Heart right ventricle (tissue), 16 donors: ENCODE measurements at regions not wholly inside any gene's neighbourhood (a gene's known extent, or its start where the extent isn't known, plus 50 kb on each side); places are given as distances from the start of the nearest gene placed in this dataset.

ENCODE experiments used
- ATAC-seq, 8 donors: fragments of 200-7000 bp; cut with Tn5 transposase; one replicate each; pipeline ENCODE4 v1.9.1; 2020; ENCODE audit warnings: mild to moderate bottlenecking in 8 of 8, moderate library complexity in 8 of 8, moderate number of reproducible peaks in 1 of 8
- DNase-seq, 2 donors: peaks; one replicate each; pipeline ENCODE4 v3.0.0-alpha.2; 2020
- H3K27ac ChIP-seq, 10 donors: fragments of 200-600 bp; sonication (generic) in 2 of 10; one replicate each; pipeline versions ENCODE4 v1.5.0 to v1.8.0; 2020 to 2022; ENCODE audit warnings: mild to moderate bottlenecking in 3 of 10
- H3K27me3 ChIP-seq, 7 donors: fragments of 200-600 bp; one replicate each; pipeline ENCODE4 v1.8.0; 2021 to 2022; ENCODE audit warnings: mild to moderate bottlenecking in 2 of 7
- H3K36me3 ChIP-seq, 9 donors: fragments of 200-600 bp; sonication (generic) in 1 of 9; one replicate each; pipeline versions ENCODE4 v1.5.0 to v1.8.0; 2020 to 2022; ENCODE audit warnings: mild to moderate bottlenecking in 2 of 9
- H3K4me1 ChIP-seq, 9 donors: fragments of 200-600 bp; sonication (generic) in 1 of 9; one replicate each; pipeline versions ENCODE4 v1.5.0 to v1.8.0; 2020 to 2022; ENCODE audit warnings: mild to moderate bottlenecking in 4 of 9
- H3K4me3 ChIP-seq, 10 donors: fragments of 200-600 bp; sonication (generic) in 2 of 10; one replicate each; pipeline versions ENCODE4 v1.5.0 to v1.8.0; 2020 to 2022; ENCODE audit warnings: mild to moderate bottlenecking in 7 of 10, moderate library complexity in 2 of 10
- H3K9me3 ChIP-seq, 11 donors: fragments of 200-600 bp in 10 of 11; sonication (generic) in 2 of 11; one replicate each; pipeline versions ENCODE4 v1.5.0 to v1.8.0; 2013 to 2022; ENCODE audit warnings: mild to moderate bottlenecking in 2 of 11, control low read depth in 1 of 11, moderate library complexity in 1 of 11
- CTCF ChIP-seq, 9 donors: fragments of 200-600 bp; sonication (generic) in 2 of 9; IDR thresholded peaks; one replicate each; pipeline versions ENCODE4 v1.5.0 to v1.8.0; 2021 to 2022; ENCODE audit warnings: antibody characterized with exemption in 9 of 9, mild to moderate bottlenecking in 5 of 9, moderate library complexity in 1 of 9
- WGBS, 2 donors: extraction: QIAGEN DNeasy Blood & Tissue Kit; methylation state at CpG; one replicate each; pipeline ENCODE4 v1.1.7; 2013; ENCODE audit warnings: inconsistent platforms in 1 of 2; 5-methylcytosine and 5-hydroxymethylcytosine counted together
- intact Hi-C, 10 donors: fragments of 100-400 bp; cut with DNase I; formaldehyde crosslinking; loops; one replicate each; pipeline versions ENCODE4 v1.11.1 to v1.14.2; 2022
- donor health status: Arrhythmogenic right ventricular cardiomyopathy.
- donor health status: ischemic (EF 13 %, LVEDD 7.1; RV severe dilation, severe dysfunction).
- donor health status: healthy with polysubstance abuse.
- donor health status: DM: no; HTN: yes; CAD: no.
- donor health status: DM: no; HTN: no; CAD: no.
- donor health status: ischemic (EF 25% LVEDD 6.9; RV normal size, moderate dysfunction).
- donor health status: ischemic (EF 25% LVEDD 5.7; RV mildly dilated, moderate dysfunction).
- donor health status: healthy.
- donor health status: DM: yes; HTN: yes; CAD: no.
- donor health status: Ischemic cardiomyopathy.
- donor health status: ischemic (EF 35%, LVEDD 5.7; RV mildly dilated, moderate dysfunction).
- donor health status: nonischemic (EF 11% LVEDD 7.7; RV severe dilation, severe dysfunction).
- donor health status: DM: yes; HTN: yes; CAD: no.
- donor health status: PGD.
- donor health status: ischemic (EF 29% LVEDD 5.4; RV normal size, mild dysfunction).
- donor health status: nonischemic (EF 23%, LVEDD 6.1; RV moderate dilation, normal function).

DNA sequence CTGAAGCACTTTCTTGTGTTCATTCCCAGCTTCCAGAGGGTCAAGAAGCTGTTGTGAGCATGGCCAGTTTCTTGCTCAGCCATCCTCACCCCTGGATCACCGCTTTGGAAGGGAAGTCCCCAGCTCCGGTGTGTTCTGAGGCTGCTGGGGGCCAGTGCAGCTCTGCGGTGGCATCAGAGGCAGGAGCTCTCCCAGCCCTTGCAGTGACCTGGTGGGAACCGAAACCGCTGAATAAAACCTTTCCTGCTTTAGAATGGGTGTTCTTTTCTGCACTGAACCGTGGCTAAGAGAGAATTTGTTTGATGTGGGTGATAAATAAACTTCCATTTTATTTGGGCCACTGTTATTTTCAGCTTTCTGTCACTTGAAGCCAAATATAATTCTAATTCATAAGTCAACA is 450.9 kb upstream of the VSTM2A start:
- WGBS, 2 donors = 82 to 90% methylated on average over 6 of the region's 6 CpGs
- Histone ChIP-seq H3K4me3 (no peak overlapping the region), H3K27ac (no peak overlapping the region), H3K27me3 (no peaks in the 10 kb centered on the region), H3K9me3 (peaks cover 0 to 8% (median 0%) of the 10 kb centered on the region in 11 donors), H3K36me3 (no peaks in the 10 kb centered on the region), H3K4me1 (no peaks in the 10 kb centered on the region)
- intact Hi-C loops = no loop called here
- no peak for TF ChIP-seq CTCF (IDR thresholded peaks at IDR 0.05)
- ATAC-seq (no peak), DNase-seq (no peak)

GRCh38 chr7:54097886-54098285 is 444.3 kb upstream of the VSTM2A start:
- DNase-seq = no peak
- Histone ChIP-seq H3K9me3 (no peaks in the 10 kb centered on the region), H3K36me3 (no peaks in the 10 kb centered on the region), H3K27me3 (no peaks in the 10 kb centered on the region), H3K4me3 (no peak overlapping the region), H3K27ac (no peak overlapping the region), H3K4me1 (no peaks in the 10 kb centered on the region)
- intact Hi-C loops = no loop called here
- ATAC-seq = no peak
- WGBS, 2 donors = 74 to 76% methylated on average over 1 of the region's 1 CpG
- no peak for TF ChIP-seq CTCF (IDR thresholded peaks at IDR 0.05)

- intact Hi-C loops = no loop called here
- Histone ChIP-seq H3K9me3 (peaks cover 0 to 6% (median 0%) of the 10 kb centered on the region in 11 donors), H3K27ac (no peak overlapping the region), H3K36me3 (no peaks in the 10 kb centered on the region), H3K27me3 (no peaks in the 10 kb centered on the region), H3K4me3 (no peak overlapping the region), H3K4me1 (peaks cover 0 to 5% (median 0%) of the 10 kb centered on the region in 9 donors)
- WGBS, 2 donors = 68 to 71% methylated on average over 4 of the region's 4 CpGs
- ATAC-seq = no peak
- TF ChIP-seq CTCF (IDR thresholded peaks at IDR 0.05) = no peak
- DNase-seq = no peak
These were observed 432.7 kb upstream of the VSTM2A start for GRCh38 chr7:54109501-54109900.

GRCh38 chr7:54111814-54112511 is 430.2 kb upstream of the VSTM2A start:
- Histone ChIP-seq H3K4me1 (peaks cover 0 to 5% (median 0%) of the 10 kb centered on the region in 9 donors), H3K9me3 (peaks cover 0 to 6% (median 0%) of the 10 kb centered on the region in 11 donors), H3K4me3 (no peak overlapping the region), H3K36me3 (no peaks in the 10 kb centered on the region), H3K27me3 (peaks cover 0 to 4% (median 0%) of the 10 kb centered on the region in 7 donors), H3K27ac (no peak overlapping the region)
- WGBS, 2 donors = 37 to 41% methylated on average over 6 of the region's 6 CpGs
- DNase-seq = no peak
- TF ChIP-seq CTCF (IDR thresholded peaks at IDR 0.05) = no peak
- ATAC-seq = peak in 3 of 8 donors; percentile 33 to 52 (median 33)
- intact Hi-C loops = no loop called here
